Activated CD8-positive, alpha-beta memory T cell treated with anti-CD3 and anti-CD28 coated beads, Interleukin-2, amount 50 U/mL, for 4 hours (primary cell): ENCODE measurements at regions not wholly inside any gene's neighbourhood (a gene's known extent, or its start where the extent isn't known, plus 50 kb on each side); places are given as distances from the start of the nearest gene placed in this dataset.

Source experiments
- DNase-seq: peaks from one replicate; pipeline ENCODE4 v3.0.0-alpha.2; 2020

GRCh38 chr7:46468753-46469356 lies 547.8 kb upstream of the IGFBP3 start:
- DNase-seq = no peak

- DNase-seq = no peak
These were observed 542.1 kb upstream of the IGFBP3 start for GRCh38 chr7:46463170-46463569.

- no peak for DNase-seq
These were observed 540.3 kb upstream of the IGFBP3 start for GRCh38 chr7:46461334-46461777.

- DNase-seq = no peak
These were observed 538.9 kb upstream of the IGFBP3 start for GRCh38 chr7:46459942-46460341.

GRCh38 chr7:46454816-46455215 lies 533.7 kb upstream of the IGFBP3 start:
- DNase-seq = no peak

GRCh38 chr7:46452561-46453135 lies 531.6 kb upstream of the IGFBP3 start:
- DNase-seq = no peak

GRCh38 chr7:46451846-46452245 lies 530.8 kb upstream of the IGFBP3 start:
- DNase-seq = no peak

GRCh38 chr7:46450886-46451285 lies 529.8 kb upstream of the IGFBP3 start:
- DNase-seq = no peak

GRCh38 chr7:46450425-46450824 lies 529.4 kb upstream of the IGFBP3 start:
- DNase-seq = no peak

- DNase-seq = no peak
These were observed 528.7 kb upstream of the IGFBP3 start for GRCh38 chr7:46449743-46450142.

- no peak for DNase-seq
These were observed 527.4 kb upstream of the IGFBP3 start for GRCh38 chr7:46448478-46448877.

- DNase-seq = no peak
These were observed 525.1 kb upstream of the IGFBP3 start for GRCh38 chr7:46446151-46446550.

GRCh38 chr7:46444256-46444655 lies 523.2 kb upstream of the IGFBP3 start:
- no peak for DNase-seq

GRCh38 chr7:46440186-46440585 lies 519.1 kb upstream of the IGFBP3 start:
- no peak for DNase-seq

GRCh38 chr7:46432708-46433107 lies 511.6 kb upstream of the IGFBP3 start:
- DNase-seq = no peak

- no peak for DNase-seq
These were observed 507.2 kb upstream of the IGFBP3 start for GRCh38 chr7:46428295-46428694.

GRCh38 chr7:46424934-46425333 lies 503.9 kb upstream of the IGFBP3 start:
- DNase-seq = no peak

- no peak for DNase-seq
These were observed 500.6 kb upstream of the IGFBP3 start for GRCh38 chr7:46421441-46422230.

- DNase-seq = no peak
These were observed 493.9 kb upstream of the IGFBP3 start for GRCh38 chr7:46414946-46415345.

GRCh38 chr7:46411236-46411635 lies 490.2 kb upstream of the IGFBP3 start:
- DNase-seq = no peak

- DNase-seq = no peak
These were observed 486.1 kb upstream of the IGFBP3 start for GRCh38 chr7:46407125-46407524.

GRCh38 chr7:46397591-46397990 lies 476.5 kb upstream of the IGFBP3 start:
- no peak for DNase-seq

GRCh38 chr7:46396481-46396880 lies 475.4 kb upstream of the IGFBP3 start:
- DNase-seq = no peak

GRCh38 chr7:46393142-46393541 lies 472.1 kb upstream of the IGFBP3 start:
- DNase-seq = no peak
